Kidney epithelial cell (primary cell): ENCODE measurements at regions not wholly inside any gene's neighbourhood (a gene's known extent, or its start where the extent isn't known, plus 50 kb on each side); places are given as distances from the start of the nearest gene placed in this dataset.

ENCODE experiments used
- DNase-seq: peaks from one replicate; pipeline ENCODE4 v3.0.0-alpha.2; 2010; ENCODE audit warnings: low read depth
- H3K27me3 ChIP-seq: 2 replicates; pipeline ENCODE4 v1.6.0; 2011; ENCODE audit warnings: low read length; ENCODE audit not compliant: control insufficient read depth, insufficient read depth
- H3K36me3 ChIP-seq: 2 replicates; pipeline ENCODE4 v1.5.1; 2011; ENCODE audit warnings: low read length; ENCODE audit not compliant: control insufficient read depth, insufficient read depth
- H3K4me3 ChIP-seq: 2 replicates; pipeline ENCODE4 v1.5.1; 2011; ENCODE audit warnings: low read depth, mild to moderate bottlenecking, control low read depth, low read length
- TF ChIP-seq, protein P1 (sequence below): IDR thresholded peaks from 2 replicates; pipeline ENCODE4 v1.5.1; 2011; ENCODE audit warnings: mild to moderate bottlenecking, moderate library complexity, low read length, control low read depth, inconsistent platforms; ENCODE audit not compliant: insufficient read depth, poor library complexity, severe bottlenecking

DNA sequence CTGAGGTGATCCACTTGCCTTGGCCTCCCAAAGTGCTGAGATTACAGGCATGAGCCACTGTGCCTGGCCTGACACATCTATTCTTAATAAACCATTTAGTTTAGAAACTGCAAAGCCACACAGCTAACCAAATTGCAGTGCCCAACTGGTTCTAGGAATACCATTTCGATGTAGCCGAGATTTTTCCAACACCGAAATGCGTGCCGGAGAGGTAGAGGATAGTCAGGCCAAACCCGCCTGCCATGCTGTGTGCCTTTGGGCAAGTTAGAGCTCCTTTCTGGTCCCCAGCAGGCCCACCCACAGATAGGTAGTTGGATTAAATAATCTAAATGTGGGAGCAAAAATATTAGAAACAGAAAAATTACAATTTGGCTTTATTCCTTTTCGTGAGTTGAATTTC, 254.4 kb downstream of the FOXD2 start:
- Histone ChIP-seq H3K27me3 (peaks cover 14% of the 10 kb centered on the region), H3K4me3 (no peak overlapping the region), H3K36me3 (no peaks in the 10 kb centered on the region)
- no peak for DNase-seq
- TF ChIP-seq, protein P1, sequence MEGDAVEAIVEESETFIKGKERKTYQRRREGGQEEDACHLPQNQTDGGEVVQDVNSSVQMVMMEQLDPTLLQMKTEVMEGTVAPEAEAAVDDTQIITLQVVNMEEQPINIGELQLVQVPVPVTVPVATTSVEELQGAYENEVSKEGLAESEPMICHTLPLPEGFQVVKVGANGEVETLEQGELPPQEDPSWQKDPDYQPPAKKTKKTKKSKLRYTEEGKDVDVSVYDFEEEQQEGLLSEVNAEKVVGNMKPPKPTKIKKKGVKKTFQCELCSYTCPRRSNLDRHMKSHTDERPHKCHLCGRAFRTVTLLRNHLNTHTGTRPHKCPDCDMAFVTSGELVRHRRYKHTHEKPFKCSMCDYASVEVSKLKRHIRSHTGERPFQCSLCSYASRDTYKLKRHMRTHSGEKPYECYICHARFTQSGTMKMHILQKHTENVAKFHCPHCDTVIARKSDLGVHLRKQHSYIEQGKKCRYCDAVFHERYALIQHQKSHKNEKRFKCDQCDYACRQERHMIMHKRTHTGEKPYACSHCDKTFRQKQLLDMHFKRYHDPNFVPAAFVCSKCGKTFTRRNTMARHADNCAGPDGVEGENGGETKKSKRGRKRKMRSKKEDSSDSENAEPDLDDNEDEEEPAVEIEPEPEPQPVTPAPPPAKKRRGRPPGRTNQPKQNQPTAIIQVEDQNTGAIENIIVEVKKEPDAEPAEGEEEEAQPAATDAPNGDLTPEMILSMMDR = no peak

DNA sequence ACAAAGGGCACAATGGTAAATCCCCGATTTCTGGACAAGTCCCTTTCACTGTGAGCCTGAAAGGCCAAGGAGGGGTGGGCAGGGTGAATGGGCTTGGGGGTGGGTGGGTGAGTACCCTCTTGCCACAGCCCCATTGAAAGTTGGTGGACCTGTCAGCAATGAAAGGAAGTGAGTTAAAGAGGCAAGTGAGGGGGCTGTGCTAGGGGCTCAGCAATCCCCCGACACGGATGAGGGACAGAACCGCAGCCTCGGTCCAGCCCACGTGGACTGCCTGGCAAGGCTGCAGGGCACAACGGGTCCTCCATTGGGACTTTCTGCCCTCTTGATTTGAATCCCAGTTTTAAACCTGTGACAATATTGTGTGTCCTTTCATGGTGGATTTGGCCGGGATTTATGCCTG, 255.3 kb downstream of the FOXD2 start:
- Histone ChIP-seq H3K27me3 (peaks cover 12% of the 10 kb centered on the region), H3K36me3 (no peaks in the 10 kb centered on the region), H3K4me3 (no peak overlapping the region)
- no peak for DNase-seq
- TF ChIP-seq, protein P1 = no peak

DNA sequence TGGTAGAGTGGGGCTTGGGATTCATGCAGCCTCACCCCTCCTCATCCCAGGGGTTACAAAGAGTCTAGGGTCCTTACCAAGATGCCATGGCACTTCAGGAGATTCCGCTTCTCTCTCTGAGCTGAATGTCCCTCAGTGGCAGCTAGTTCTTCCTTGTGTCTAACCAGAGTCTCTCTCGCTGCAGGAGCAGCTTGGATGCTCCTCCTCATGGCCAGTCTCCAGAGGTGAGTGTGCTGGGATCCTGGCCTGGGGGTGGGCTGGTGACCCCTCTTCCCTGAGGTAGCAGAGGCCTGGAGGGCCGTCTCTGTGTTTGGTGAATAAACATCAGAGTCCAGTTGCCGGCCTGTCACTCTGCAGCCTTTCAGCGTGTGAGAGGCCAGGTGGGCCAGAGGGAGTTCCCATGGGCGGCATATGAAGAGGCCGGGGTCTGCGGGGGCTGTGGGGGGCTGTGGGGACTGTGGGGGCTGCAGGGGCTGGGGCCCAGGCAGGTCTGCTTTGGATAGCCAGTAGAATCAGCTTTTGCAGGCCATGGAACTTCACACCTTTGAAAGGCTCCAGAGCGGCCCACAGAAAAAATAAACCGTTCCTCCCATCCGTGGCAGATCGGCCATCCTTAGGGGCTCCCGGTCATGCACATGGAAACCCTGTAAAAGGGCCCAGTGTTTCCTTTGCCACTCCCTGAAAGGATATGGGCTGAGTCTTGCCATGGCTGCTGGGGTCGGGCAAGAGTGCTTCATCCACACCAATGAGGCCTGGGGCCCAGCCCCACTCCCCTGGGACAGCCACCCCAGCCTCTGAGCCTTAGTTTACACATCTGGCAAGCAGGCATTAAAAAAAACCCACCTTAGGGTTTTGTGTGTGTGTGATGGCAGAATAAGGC, 256.4 kb downstream of the FOXD2 start:
- TF ChIP-seq, protein P1 = no peak
- DNase-seq = no peak
- Histone ChIP-seq H3K36me3 (no peaks in the 10 kb centered on the region), H3K4me3 (no peak overlapping the region), H3K27me3 (peaks cover 2% of the 10 kb centered on the region)

DNA sequence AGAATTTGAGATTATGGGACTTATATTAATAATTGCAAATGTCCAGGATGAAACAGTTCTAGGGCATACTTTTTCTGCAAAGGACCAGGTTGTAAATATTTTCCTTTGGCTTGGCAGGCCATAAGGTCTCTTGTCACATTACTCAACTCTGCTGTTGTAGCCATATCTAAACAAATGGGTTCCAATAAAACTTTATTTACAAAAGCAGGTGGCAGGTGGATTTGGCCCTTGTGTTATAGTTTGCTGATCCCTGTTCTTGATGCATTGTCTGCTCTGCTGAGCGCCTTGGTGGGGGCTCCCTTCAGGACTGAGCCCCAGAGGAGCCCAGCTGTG, 258.5 kb downstream of the FOXD2 start:
- no peak for DNase-seq
- TF ChIP-seq, protein P1 = no peak
- no peak overlapping the region for H3K4me3 ChIP-seq
- no peaks in the 10 kb centered on the region for H3K27me3 ChIP-seq
- no peaks in the 10 kb centered on the region for H3K36me3 ChIP-seq

DNA sequence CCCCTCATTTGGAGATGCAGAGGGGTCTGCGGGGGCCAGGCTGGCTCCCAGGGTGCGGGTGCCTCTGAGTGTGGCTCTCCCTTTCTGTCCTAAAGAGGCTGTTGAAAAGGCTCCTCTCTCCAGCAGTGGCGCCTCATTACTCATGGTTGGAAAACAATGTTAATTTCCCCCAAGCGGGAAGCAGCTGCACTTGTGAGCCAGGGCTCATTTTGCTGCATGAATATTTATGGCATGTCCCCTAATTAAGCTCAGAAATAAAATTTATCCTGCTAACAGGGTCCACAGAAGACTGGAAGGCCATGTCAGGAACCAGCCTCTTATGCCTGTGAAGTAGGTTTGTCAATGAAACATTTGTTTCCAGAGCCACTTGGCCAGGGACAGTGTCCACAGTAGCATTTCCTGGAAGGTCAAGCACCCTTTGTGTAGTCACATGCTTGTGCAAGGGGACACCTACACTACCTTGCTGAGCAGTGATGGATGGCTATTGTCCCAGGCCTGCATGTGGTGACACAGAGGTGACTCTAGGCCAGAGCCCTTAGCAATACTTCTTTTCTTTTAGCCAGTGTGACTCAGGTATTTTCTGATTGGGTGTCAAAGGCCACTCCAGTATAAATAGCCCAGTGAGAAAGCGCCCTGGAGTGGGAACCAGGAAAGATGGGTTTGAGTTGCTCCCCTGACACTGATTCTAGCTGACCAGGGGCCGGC, 259.0 kb downstream of the FOXD2 start:
- Histone ChIP-seq H3K4me3 (no peak overlapping the region), H3K27me3 (no peaks in the 10 kb centered on the region), H3K36me3 (no peaks in the 10 kb centered on the region)
- TF ChIP-seq, protein P1 = no peak
- DNase-seq = no peak
